Sigmoid colon (tissue), 6 donors: ENCODE measurements at regions not wholly inside any gene's neighbourhood (a gene's known extent, or its start where the extent isn't known, plus 50 kb on each side); places are given as distances from the start of the nearest gene placed in this dataset.

Source experiments
- DNase-seq: peaks from one replicate; pipeline ENCODE4 v3.0.0-alpha.2; 2019
- H3K27ac ChIP-seq, 4 donors: fragments of 200-600 bp; sonication (generic); one replicate each; pipeline ENCODE4 v1.5.1; 2016 to 2019; ENCODE audit warnings: mild to moderate bottlenecking in 1 of 4
- H3K27me3 ChIP-seq, 3 donors: fragments of 200-600 bp; sonication (generic); one replicate each; pipeline ENCODE4 v1.5.1; 2019; ENCODE audit warnings: mild to moderate bottlenecking in 1 of 3
- H3K36me3 ChIP-seq, 4 donors: fragments of 200-600 bp; sonication (generic); one replicate each; pipeline ENCODE4 v1.5.1; 2016 to 2019
- H3K4me1 ChIP-seq, 4 donors: fragments of 200-600 bp; sonication (generic); one replicate each; pipeline ENCODE4 v1.5.1; 2017 to 2019
- H3K4me3 ChIP-seq, 4 donors: fragments of 200-600 bp; sonication (generic); one replicate each; pipeline ENCODE4 v1.5.1; 2017 to 2019; ENCODE audit warnings: mild to moderate bottlenecking in 2 of 4, moderate library complexity in 1 of 4
- H3K9me3 ChIP-seq, 4 donors: fragments of 200-600 bp in 3 of 4; sonication (generic) in 3 of 4; one replicate each; pipeline versions ENCODE4 v1.5.1 to v1.6.1; 2013 to 2019
- EP300 ChIP-seq, 4 donors: sonication (generic); formaldehyde crosslinking; IDR thresholded peaks; one replicate each; pipeline ENCODE4 v1.6.1; 2017; ENCODE audit warnings: antibody characterized with exemption in 4 of 4
- POLR2A ChIP-seq, 2 donors: fragments of 450-650 bp; IDR thresholded peaks; one replicate each; pipeline ENCODE4 v1.6.1; 2016; ENCODE audit warnings: antibody characterized with exemption in 2 of 2, mild to moderate bottlenecking in 2 of 2, moderate library complexity in 2 of 2
- POLR2AphosphoS5 ChIP-seq, 4 donors: sonication (generic); formaldehyde crosslinking; IDR thresholded peaks; one replicate each; pipeline ENCODE4 v1.6.1; 2017; ENCODE audit warnings: antibody characterized with exemption in 4 of 4
- WGBS, 2 donors: extraction: QIAGEN DNeasy Blood & Tissue Kit; methylation state at CpG; one replicate each; pipeline ENCODE4 v1.1.7; 2013; 5-methylcytosine and 5-hydroxymethylcytosine counted together
- intact Hi-C: fragments of 100-400 bp; cut with DNase I; formaldehyde crosslinking; loops from one replicate; pipeline ENCODE4 v1.15.1; 2023
- TF ChIP-seq, protein P1 (sequence below), 4 experiments: fragments of 450-650 bp in 3 of 4; fragments of 200-600 bp in 1 of 4; IDR thresholded peaks; one replicate each; pipeline ENCODE4 v1.5.1; 2016 to 2019; ENCODE audit warnings: antibody characterized with exemption in 4 of 4, mild to moderate bottlenecking in 3 of 4, moderate library complexity in 2 of 4
- donor health status: healthy with polysubstance abuse.
- donor health status: healthy.

- Histone ChIP-seq H3K4me3 (no peak overlapping the region), H3K9me3 (no peaks in the 10 kb centered on the region), H3K27me3 (no peaks in the 10 kb centered on the region), H3K4me1 (peaks cover 0 to 3% (median 0%) of the 10 kb centered on the region in 4 donors), H3K36me3 (no peaks in the 10 kb centered on the region), H3K27ac (no peak overlapping the region)
- no peak for DNase-seq
- intact Hi-C loops = no loop called here
- 79 to 88% methylated on average over 1 of the region's 1 CpG for WGBS, 2 donors
- TF ChIP-seq, protein P1, sequence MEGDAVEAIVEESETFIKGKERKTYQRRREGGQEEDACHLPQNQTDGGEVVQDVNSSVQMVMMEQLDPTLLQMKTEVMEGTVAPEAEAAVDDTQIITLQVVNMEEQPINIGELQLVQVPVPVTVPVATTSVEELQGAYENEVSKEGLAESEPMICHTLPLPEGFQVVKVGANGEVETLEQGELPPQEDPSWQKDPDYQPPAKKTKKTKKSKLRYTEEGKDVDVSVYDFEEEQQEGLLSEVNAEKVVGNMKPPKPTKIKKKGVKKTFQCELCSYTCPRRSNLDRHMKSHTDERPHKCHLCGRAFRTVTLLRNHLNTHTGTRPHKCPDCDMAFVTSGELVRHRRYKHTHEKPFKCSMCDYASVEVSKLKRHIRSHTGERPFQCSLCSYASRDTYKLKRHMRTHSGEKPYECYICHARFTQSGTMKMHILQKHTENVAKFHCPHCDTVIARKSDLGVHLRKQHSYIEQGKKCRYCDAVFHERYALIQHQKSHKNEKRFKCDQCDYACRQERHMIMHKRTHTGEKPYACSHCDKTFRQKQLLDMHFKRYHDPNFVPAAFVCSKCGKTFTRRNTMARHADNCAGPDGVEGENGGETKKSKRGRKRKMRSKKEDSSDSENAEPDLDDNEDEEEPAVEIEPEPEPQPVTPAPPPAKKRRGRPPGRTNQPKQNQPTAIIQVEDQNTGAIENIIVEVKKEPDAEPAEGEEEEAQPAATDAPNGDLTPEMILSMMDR (IDR thresholded peaks at IDR 0.05) = no peak
- TF ChIP-seq EP300 (IDR thresholded peaks at IDR 0.05) = no peak
- no peak for TF ChIP-seq POLR2A (IDR thresholded peaks at IDR 0.05)
- no peak for TF ChIP-seq POLR2AphosphoS5 (IDR thresholded peaks at IDR 0.05)
These were observed 960.0 kb downstream of the BCL11B start for GRCh38 chr14:98312006-98312405.

DNA sequence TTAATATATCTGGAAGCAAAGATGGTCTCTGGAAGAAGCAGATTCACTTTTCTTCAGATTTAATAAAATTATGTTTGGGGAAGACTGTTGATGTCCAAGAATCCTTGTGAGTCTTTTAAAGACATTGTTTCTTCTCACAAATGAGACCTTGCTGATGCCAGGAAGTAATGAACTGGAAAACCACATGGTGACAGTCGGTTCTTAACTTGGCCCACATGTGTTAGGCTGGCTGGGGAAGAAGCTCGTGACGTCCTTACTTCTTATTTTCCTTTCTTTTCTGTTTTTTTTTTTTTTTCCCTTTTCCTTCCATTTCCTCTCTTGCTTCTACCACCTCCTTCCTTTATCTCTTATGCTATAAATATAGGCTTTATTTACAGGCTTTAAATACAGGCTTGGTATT, 950.2 kb downstream of the BCL11B start:
- Histone ChIP-seq H3K36me3 (no peaks in the 10 kb centered on the region), H3K4me1 (no peaks in the 10 kb centered on the region), H3K27me3 (no peaks in the 10 kb centered on the region), H3K4me3 (no peak overlapping the region), H3K27ac (no peak overlapping the region), H3K9me3 (peaks cover 0 to 7% (median 2%) of the 10 kb centered on the region in 4 donors)
- TF ChIP-seq EP300 (IDR thresholded peaks at IDR 0.05) = no peak
- TF ChIP-seq, protein P1 (IDR thresholded peaks at IDR 0.05) = no peak
- no peak for TF ChIP-seq POLR2A (IDR thresholded peaks at IDR 0.05)
- no peak for TF ChIP-seq POLR2AphosphoS5 (IDR thresholded peaks at IDR 0.05)
- intact Hi-C loops = no loop called here
- 73 to 82% methylated on average over 3 of the region's 3 CpGs for WGBS, 2 donors
- no peak for DNase-seq

- DNase-seq = no peak
- intact Hi-C loops = no loop called here
- 88 to 89% methylated on average over 2 of the region's 2 CpGs for WGBS, 2 donors
- Histone ChIP-seq H3K27me3 (no peaks in the 10 kb centered on the region), H3K27ac (no peak overlapping the region), H3K9me3 (peaks cover 0 to 5% (median 2%) of the 10 kb centered on the region in 4 donors), H3K4me3 (no peak overlapping the region), H3K36me3 (no peaks in the 10 kb centered on the region), H3K4me1 (no peaks in the 10 kb centered on the region)
- TF ChIP-seq POLR2A (IDR thresholded peaks at IDR 0.05) (no peak), POLR2AphosphoS5 (IDR thresholded peaks at IDR 0.05) (no peak), EP300 (IDR thresholded peaks at IDR 0.05) (no peak)
- TF ChIP-seq, protein P1 (IDR thresholded peaks at IDR 0.05) = no peak
These were observed 948.2 kb downstream of the BCL11B start for GRCh38 chr14:98323836-98324235.

GRCh38 chr14:98325761-98326160, 946.2 kb downstream of the BCL11B start:
- intact Hi-C loops = no loop called here
- Histone ChIP-seq H3K36me3 (no peaks in the 10 kb centered on the region), H3K9me3 (no peaks in the 10 kb centered on the region), H3K27me3 (no peaks in the 10 kb centered on the region), H3K27ac (no peak overlapping the region), H3K4me1 (no peaks in the 10 kb centered on the region), H3K4me3 (no peak overlapping the region)
- no peak for TF ChIP-seq POLR2A (IDR thresholded peaks at IDR 0.05)
- TF ChIP-seq POLR2AphosphoS5 (IDR thresholded peaks at IDR 0.05) = no peak
- TF ChIP-seq, protein P1 (IDR thresholded peaks at IDR 0.05) = no peak
- no peak for TF ChIP-seq EP300 (IDR thresholded peaks at IDR 0.05)
- no peak for DNase-seq
- 25 to 85% methylated on average over 1 of the region's 1 CpG for WGBS, 2 donors

GRCh38 chr14:98328496-98328895, 943.5 kb downstream of the BCL11B start:
- H3K9me3 ChIP-seq = no peaks in the 10 kb centered on the region
- intact Hi-C loops = no loop called here
- H3K4me3 ChIP-seq = no peak overlapping the region

More at GRCh38 chr14:98328496-98328895, 943.5 kb downstream of the BCL11B start:
- Histone ChIP-seq H3K27me3 (no peaks in the 10 kb centered on the region), H3K36me3 (no peaks in the 10 kb centered on the region), H3K27ac (no peak overlapping the region), H3K4me1 (no peaks in the 10 kb centered on the region)
- DNase-seq = no peak
- no peak for TF ChIP-seq POLR2AphosphoS5 (IDR thresholded peaks at IDR 0.05)
- TF ChIP-seq, protein P1 (IDR thresholded peaks at IDR 0.05) = no peak
- no peak for TF ChIP-seq POLR2A (IDR thresholded peaks at IDR 0.05)
- TF ChIP-seq EP300 (IDR thresholded peaks at IDR 0.05) = no peak
- 80 to 83% methylated on average over 6 of the region's 6 CpGs for WGBS, 2 donors
